ENCODE measurements at regions not wholly inside any gene's neighbourhood (a gene's known extent, or its start where the extent isn't known, plus 50 kb on each side); places are given as distances from the start of the nearest gene placed in this dataset.

DNA sequence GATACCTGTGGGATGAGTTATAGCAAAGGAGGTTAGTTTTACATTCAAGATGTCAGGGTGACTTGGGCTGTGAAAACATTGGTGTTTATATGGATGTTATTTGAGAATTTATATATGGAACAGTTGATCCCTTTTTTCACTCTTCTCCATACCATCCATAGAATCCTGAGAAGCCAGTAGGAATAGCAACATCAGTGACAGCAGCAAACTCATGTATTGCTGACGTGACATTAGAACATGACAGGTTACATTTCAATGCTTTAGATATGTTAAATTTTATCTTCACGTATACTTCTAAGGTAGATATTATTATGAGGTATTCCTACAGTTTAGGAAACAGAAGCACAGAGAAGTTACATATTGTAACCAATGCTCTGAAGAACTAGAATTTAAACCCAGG is 745.2 kb upstream of the GCFC2 start:
- Histone ChIP-seq H4K20me1 (ENCODE audit: low read depth, low read length) (no peaks in the 10 kb centered on the region), H3K27me3 (ENCODE audit: low read length) (no peaks in the 10 kb centered on the region), H3K9me3 (ENCODE audit: insufficient read depth, low read length) (no peaks in the 10 kb centered on the region), H3K9ac (ENCODE audit: low read length) (no peak overlapping the region), H3F3A (ENCODE audit: insufficient read depth) (no peaks in the 10 kb centered on the region), H2AFZ (ENCODE audit: low read depth, low read length, severe bottlenecking) (no peak overlapping the region), H3K4me3 (ENCODE audit: insufficient read depth, low read length, poor library complexity, severe bottlenecking) (no peak overlapping the region), H3K27ac (ENCODE audit: low read depth, low read length) (no peak overlapping the region), H3K9me2 (replicated peaks; ENCODE audit: insufficient read depth, low read length) (no peaks in the 10 kb centered on the region), H3K36me3 (ENCODE audit: low read length) (no peaks in the 10 kb centered on the region), H3K4me2 (ENCODE audit: low read depth, low read length, poor library complexity, severe bottlenecking) (no peak overlapping the region), H3K79me2 (ENCODE audit: insufficient read depth, low read length) (no peaks in the 10 kb centered on the region)
- no peak for TF ChIP-seq EZH2phosphoT487 (conservative IDR thresholded peaks at IDR 0.05; ENCODE audit: low read length)
- TF ChIP-seq, protein P1, sequence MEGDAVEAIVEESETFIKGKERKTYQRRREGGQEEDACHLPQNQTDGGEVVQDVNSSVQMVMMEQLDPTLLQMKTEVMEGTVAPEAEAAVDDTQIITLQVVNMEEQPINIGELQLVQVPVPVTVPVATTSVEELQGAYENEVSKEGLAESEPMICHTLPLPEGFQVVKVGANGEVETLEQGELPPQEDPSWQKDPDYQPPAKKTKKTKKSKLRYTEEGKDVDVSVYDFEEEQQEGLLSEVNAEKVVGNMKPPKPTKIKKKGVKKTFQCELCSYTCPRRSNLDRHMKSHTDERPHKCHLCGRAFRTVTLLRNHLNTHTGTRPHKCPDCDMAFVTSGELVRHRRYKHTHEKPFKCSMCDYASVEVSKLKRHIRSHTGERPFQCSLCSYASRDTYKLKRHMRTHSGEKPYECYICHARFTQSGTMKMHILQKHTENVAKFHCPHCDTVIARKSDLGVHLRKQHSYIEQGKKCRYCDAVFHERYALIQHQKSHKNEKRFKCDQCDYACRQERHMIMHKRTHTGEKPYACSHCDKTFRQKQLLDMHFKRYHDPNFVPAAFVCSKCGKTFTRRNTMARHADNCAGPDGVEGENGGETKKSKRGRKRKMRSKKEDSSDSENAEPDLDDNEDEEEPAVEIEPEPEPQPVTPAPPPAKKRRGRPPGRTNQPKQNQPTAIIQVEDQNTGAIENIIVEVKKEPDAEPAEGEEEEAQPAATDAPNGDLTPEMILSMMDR (IDR thresholded peaks at IDR 0.05; ENCODE audit: insufficient read depth, low read length, poor library complexity, severe bottlenecking): no peak

DNA sequence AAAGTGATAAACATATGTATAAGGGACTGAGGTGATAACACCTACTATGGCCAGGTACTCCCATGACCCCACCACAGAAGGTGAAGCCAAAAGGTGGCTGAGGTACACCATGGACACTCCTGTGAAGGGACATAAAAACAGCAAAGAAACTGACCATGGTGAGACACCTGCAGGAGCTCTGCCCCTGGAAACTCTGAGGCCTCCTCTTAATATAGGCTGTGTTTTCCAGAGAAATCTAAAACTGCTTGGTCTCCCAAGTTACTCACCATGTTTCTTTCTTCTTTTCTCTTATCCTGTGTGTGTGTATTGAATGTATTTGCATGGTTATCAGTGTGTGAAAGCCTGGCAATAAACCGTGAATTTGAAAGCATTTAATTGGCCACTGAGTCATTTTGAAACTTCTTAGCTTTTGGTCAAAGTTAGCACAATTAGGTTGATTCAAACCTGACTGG is 739.3 kb upstream of the GCFC2 start:
- no peak overlapping the region for H3K4me3 ChIP-seq (ENCODE audit: insufficient read depth, low read length, poor library complexity, severe bottlenecking)
- no peaks in the 10 kb centered on the region for H4K20me1 ChIP-seq (ENCODE audit: low read depth, low read length)
- H3K27me3 ChIP-seq (ENCODE audit: low read length): no peaks in the 10 kb centered on the region
- H3K9ac ChIP-seq (ENCODE audit: low read length): no peak overlapping the region
- H3K4me2 ChIP-seq (ENCODE audit: low read depth, low read length, poor library complexity, severe bottlenecking): no peak overlapping the region
- H3K9me3 ChIP-seq (ENCODE audit: insufficient read depth, low read length): no peaks in the 10 kb centered on the region
- no peaks in the 10 kb centered on the region for H3K79me2 ChIP-seq (ENCODE audit: insufficient read depth, low read length)
- H2AFZ ChIP-seq (ENCODE audit: low read depth, low read length, severe bottlenecking): no peak overlapping the region
- H3K27ac ChIP-seq (ENCODE audit: low read depth, low read length): no peak overlapping the region
- H3F3A ChIP-seq (ENCODE audit: insufficient read depth): no peaks in the 10 kb centered on the region
- H3K36me3 ChIP-seq (ENCODE audit: low read length): no peaks in the 10 kb centered on the region
- no peak for TF ChIP-seq EZH2phosphoT487 (conservative IDR thresholded peaks at IDR 0.05; ENCODE audit: low read length)
- TF ChIP-seq, protein P1 (IDR thresholded peaks at IDR 0.05; ENCODE audit: insufficient read depth, low read length, poor library complexity, severe bottlenecking): no peak
- no peaks in the 10 kb centered on the region for H3K9me2 ChIP-seq (replicated peaks; ENCODE audit: insufficient read depth, low read length)

DNA sequence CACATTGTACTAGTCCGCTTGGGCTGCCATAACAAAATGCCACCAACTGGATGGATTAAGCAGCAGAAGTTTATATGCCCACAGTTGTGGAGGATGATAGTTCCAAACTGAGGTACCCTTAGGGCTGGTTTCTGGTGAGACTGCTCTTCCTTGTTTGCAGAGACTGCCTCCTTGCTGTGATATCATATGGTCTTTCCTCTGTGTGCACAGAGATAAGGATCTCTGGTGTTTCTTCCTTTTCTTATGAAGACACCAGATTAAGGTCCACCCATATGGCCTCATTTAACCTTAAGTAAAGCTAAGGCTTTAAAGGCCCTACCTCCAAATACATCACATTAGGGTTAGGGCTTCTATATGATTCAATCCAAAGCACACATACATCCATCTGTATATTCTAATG is 738.2 kb upstream of the GCFC2 start:
- no peaks in the 10 kb centered on the region for H3K36me3 ChIP-seq (ENCODE audit: low read length)

More for the DNA sequence above, 738.2 kb upstream of the GCFC2 start:
- no peaks in the 10 kb centered on the region for H4K20me1 ChIP-seq (ENCODE audit: low read depth, low read length)
- H3K27me3 ChIP-seq (ENCODE audit: low read length): no peaks in the 10 kb centered on the region
- no peak overlapping the region for H2AFZ ChIP-seq (ENCODE audit: low read depth, low read length, severe bottlenecking)
- H3K4me2 ChIP-seq (ENCODE audit: low read depth, low read length, poor library complexity, severe bottlenecking): no peak overlapping the region
- no peak for TF ChIP-seq EZH2phosphoT487 (conservative IDR thresholded peaks at IDR 0.05; ENCODE audit: low read length)
- TF ChIP-seq, protein P1 (IDR thresholded peaks at IDR 0.05; ENCODE audit: insufficient read depth, low read length, poor library complexity, severe bottlenecking): no peak
- no peaks in the 10 kb centered on the region for H3K79me2 ChIP-seq (ENCODE audit: insufficient read depth, low read length)
- H3K27ac ChIP-seq (ENCODE audit: low read depth, low read length): no peak overlapping the region
- no peaks in the 10 kb centered on the region for H3K9me2 ChIP-seq (replicated peaks; ENCODE audit: insufficient read depth, low read length)
- no peak overlapping the region for H3K9ac ChIP-seq (ENCODE audit: low read length)
- no peaks in the 10 kb centered on the region for H3F3A ChIP-seq (ENCODE audit: insufficient read depth)
- no peak overlapping the region for H3K4me3 ChIP-seq (ENCODE audit: insufficient read depth, low read length, poor library complexity, severe bottlenecking)
- no peaks in the 10 kb centered on the region for H3K9me3 ChIP-seq (ENCODE audit: insufficient read depth, low read length)
